ENCODE measurements at regions not wholly inside any gene's neighbourhood (a gene's known extent, or its start where the extent isn't known, plus 50 kb on each side); places are given as distances from the start of the nearest gene placed in this dataset.

DNA sequence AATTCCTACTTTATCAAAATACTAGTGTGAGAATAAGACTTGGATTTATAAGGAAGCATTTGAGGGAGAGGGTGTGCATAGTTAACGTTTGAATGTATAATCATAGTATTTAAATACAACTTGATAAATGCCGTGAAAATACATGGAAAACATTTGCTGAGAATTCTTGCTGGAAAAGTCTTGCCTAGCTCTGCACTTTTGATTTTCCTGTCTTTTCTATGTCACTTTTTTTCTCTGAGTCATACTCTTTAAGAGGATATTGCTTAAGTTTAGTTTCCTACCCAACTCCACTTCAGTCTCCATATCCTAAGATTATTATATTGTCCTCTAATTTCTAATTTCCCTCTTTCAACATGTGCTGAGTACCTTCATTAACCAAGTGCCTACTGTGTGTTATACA is 616.6 kb upstream of the SEMA6A start:
- H3K4me1 ChIP-seq = no peaks in the 10 kb centered on the region
- DNase-seq (ENCODE audit: extremely low spot score in 2 of 2) = no peak
- H3K36me3 ChIP-seq = no peaks in the 10 kb centered on the region
- no peaks in the 10 kb centered on the region for H3K27me3 ChIP-seq
- H3K4me3 ChIP-seq = no peak overlapping the region
- TF ChIP-seq POLR2AphosphoS5 (IDR thresholded peaks at IDR 0.05; ENCODE audit: insufficient read depth in 1 of 2, low read depth in 1 of 2) (no peak), POLR2A (IDR thresholded peaks at IDR 0.05) (no peak)
- TF ChIP-seq, protein P1, sequence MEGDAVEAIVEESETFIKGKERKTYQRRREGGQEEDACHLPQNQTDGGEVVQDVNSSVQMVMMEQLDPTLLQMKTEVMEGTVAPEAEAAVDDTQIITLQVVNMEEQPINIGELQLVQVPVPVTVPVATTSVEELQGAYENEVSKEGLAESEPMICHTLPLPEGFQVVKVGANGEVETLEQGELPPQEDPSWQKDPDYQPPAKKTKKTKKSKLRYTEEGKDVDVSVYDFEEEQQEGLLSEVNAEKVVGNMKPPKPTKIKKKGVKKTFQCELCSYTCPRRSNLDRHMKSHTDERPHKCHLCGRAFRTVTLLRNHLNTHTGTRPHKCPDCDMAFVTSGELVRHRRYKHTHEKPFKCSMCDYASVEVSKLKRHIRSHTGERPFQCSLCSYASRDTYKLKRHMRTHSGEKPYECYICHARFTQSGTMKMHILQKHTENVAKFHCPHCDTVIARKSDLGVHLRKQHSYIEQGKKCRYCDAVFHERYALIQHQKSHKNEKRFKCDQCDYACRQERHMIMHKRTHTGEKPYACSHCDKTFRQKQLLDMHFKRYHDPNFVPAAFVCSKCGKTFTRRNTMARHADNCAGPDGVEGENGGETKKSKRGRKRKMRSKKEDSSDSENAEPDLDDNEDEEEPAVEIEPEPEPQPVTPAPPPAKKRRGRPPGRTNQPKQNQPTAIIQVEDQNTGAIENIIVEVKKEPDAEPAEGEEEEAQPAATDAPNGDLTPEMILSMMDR (IDR thresholded peaks at IDR 0.05) = no peak
- H3K9me3 ChIP-seq = no peaks in the 10 kb centered on the region
- intact Hi-C loops (cut with DNase I) = loop anchor here (5.0 kb wide), 1 partner anchor 796 kb away; no protein-coding TSS in a partner anchor
- no peak overlapping the region for H3K27ac ChIP-seq

GRCh38 chr5:117189784-117190183 is 615.2 kb upstream of the SEMA6A start:
- intact Hi-C loops (cut with DNase I) = loop anchor here (5.0 kb wide), 1 partner anchor 798 kb away; no protein-coding TSS in a partner anchor
- H3K4me3 ChIP-seq = no peak overlapping the region
- TF ChIP-seq POLR2AphosphoS5 (IDR thresholded peaks at IDR 0.05; ENCODE audit: insufficient read depth in 1 of 2, low read depth in 1 of 2) = no peak
- TF ChIP-seq POLR2A (IDR thresholded peaks at IDR 0.05) = no peak
- TF ChIP-seq, protein P1 (IDR thresholded peaks at IDR 0.05) = no peak
- no peaks in the 10 kb centered on the region for H3K9me3 ChIP-seq
- DNase-seq (ENCODE audit: extremely low spot score in 2 of 2) = no peak
- H3K27ac ChIP-seq = no peak overlapping the region
- no peaks in the 10 kb centered on the region for H3K36me3 ChIP-seq
- no peaks in the 10 kb centered on the region for H3K27me3 ChIP-seq
- H3K4me1 ChIP-seq = no peaks in the 10 kb centered on the region

DNA sequence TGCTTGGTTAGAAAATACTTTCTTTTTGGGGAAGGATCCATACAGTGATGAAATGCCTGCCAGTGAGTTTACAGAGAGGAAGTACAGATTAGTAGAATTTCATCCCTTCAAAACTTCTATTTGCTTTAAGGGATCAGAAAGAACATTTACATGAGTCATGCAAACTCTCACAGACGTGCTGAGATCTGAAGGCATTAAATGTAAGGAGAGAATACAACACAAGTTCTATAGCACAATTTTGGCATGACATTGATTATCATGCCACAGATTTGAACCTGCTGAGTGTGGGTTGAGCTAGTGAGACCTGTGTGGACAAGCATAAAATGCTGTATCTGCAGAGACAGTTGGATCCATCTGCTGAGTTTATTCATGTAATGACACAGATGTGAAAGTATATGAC is 613.6 kb upstream of the SEMA6A start:
- Histone ChIP-seq H3K4me3 (no peak overlapping the region), H3K27me3 (no peaks in the 10 kb centered on the region), H3K36me3 (no peaks in the 10 kb centered on the region), H3K9me3 (no peaks in the 10 kb centered on the region), H3K4me1 (no peaks in the 10 kb centered on the region), H3K27ac (no peak overlapping the region)
- TF ChIP-seq POLR2A (IDR thresholded peaks at IDR 0.05) (no peak), POLR2AphosphoS5 (IDR thresholded peaks at IDR 0.05; ENCODE audit: insufficient read depth in 1 of 2, low read depth in 1 of 2) (no peak)
- TF ChIP-seq, protein P1 (IDR thresholded peaks at IDR 0.05) = no peak
- intact Hi-C loops (cut with DNase I) = no loop called here
- DNase-seq (ENCODE audit: extremely low spot score in 2 of 2) = no peak

- Histone ChIP-seq H3K27me3 (no peaks in the 10 kb centered on the region), H3K9me3 (no peaks in the 10 kb centered on the region), H3K36me3 (no peaks in the 10 kb centered on the region), H3K27ac (no peak overlapping the region), H3K4me3 (no peak overlapping the region), H3K4me1 (no peaks in the 10 kb centered on the region)
- no peak for DNase-seq (ENCODE audit: extremely low spot score in 2 of 2)
- intact Hi-C loops (cut with DNase I) = no loop called here
- TF ChIP-seq, protein P1 (IDR thresholded peaks at IDR 0.05) = no peak
- TF ChIP-seq POLR2A (IDR thresholded peaks at IDR 0.05) = no peak
- no peak for TF ChIP-seq POLR2AphosphoS5 (IDR thresholded peaks at IDR 0.05; ENCODE audit: insufficient read depth in 1 of 2, low read depth in 1 of 2)
Observed at GRCh38 chr5:117186751-117187150, 612.1 kb upstream of the SEMA6A start.

GRCh38 chr5:117183326-117183725 is 608.7 kb upstream of the SEMA6A start:
- Histone ChIP-seq H3K27me3 (no peaks in the 10 kb centered on the region), H3K4me3 (no peak overlapping the region), H3K9me3 (no peaks in the 10 kb centered on the region), H3K27ac (no peak overlapping the region), H3K36me3 (no peaks in the 10 kb centered on the region), H3K4me1 (no peaks in the 10 kb centered on the region)
- TF ChIP-seq POLR2AphosphoS5 (IDR thresholded peaks at IDR 0.05; ENCODE audit: insufficient read depth in 1 of 2, low read depth in 1 of 2) (no peak), POLR2A (IDR thresholded peaks at IDR 0.05) (no peak)
- TF ChIP-seq, protein P1 (IDR thresholded peaks at IDR 0.05) = no peak
- intact Hi-C loops (cut with DNase I) = no loop called here
- no peak for DNase-seq (ENCODE audit: extremely low spot score in 2 of 2)

All from vagina (tissue), 2 donors.